Body of pancreas (tissue), 4 donors: ENCODE measurements at regions not wholly inside any gene's neighbourhood (a gene's known extent, or its start where the extent isn't known, plus 50 kb on each side); places are given as distances from the start of the nearest gene placed in this dataset.

Experiments
- CTCF ChIP-seq, 7 experiments: fragments of 450-650 bp in 4 of 7; fragments of 200-600 bp in 3 of 7; sonication (generic) in 3 of 7; IDR thresholded peaks; one replicate each; pipeline ENCODE4 v1.5.1; 2016 to 2019; ENCODE audit warnings: antibody characterized with exemption in 7 of 7
- POLR2A ChIP-seq, 3 donors: fragments of 450-650 bp; IDR thresholded peaks; one replicate each; pipeline ENCODE4 v1.6.1; 2016; ENCODE audit warnings: antibody characterized with exemption in 3 of 3, mild to moderate bottlenecking in 2 of 3

GRCh38 chr13:108049211-108049610 lies 166.1 kb downstream of the LIG4 start:
- TF ChIP-seq CTCF (IDR thresholded peaks at IDR 0.05) (no peak), POLR2A (IDR thresholded peaks at IDR 0.05) (no peak)
